ENCODE measurements at regions not wholly inside any gene's neighbourhood (a gene's known extent, or its start where the extent isn't known, plus 50 kb on each side); places are given as distances from the start of the nearest gene placed in this dataset.
A peak's percentile ranks its signal among the peaks of the same experiment; 100 is the strongest.

DNA sequence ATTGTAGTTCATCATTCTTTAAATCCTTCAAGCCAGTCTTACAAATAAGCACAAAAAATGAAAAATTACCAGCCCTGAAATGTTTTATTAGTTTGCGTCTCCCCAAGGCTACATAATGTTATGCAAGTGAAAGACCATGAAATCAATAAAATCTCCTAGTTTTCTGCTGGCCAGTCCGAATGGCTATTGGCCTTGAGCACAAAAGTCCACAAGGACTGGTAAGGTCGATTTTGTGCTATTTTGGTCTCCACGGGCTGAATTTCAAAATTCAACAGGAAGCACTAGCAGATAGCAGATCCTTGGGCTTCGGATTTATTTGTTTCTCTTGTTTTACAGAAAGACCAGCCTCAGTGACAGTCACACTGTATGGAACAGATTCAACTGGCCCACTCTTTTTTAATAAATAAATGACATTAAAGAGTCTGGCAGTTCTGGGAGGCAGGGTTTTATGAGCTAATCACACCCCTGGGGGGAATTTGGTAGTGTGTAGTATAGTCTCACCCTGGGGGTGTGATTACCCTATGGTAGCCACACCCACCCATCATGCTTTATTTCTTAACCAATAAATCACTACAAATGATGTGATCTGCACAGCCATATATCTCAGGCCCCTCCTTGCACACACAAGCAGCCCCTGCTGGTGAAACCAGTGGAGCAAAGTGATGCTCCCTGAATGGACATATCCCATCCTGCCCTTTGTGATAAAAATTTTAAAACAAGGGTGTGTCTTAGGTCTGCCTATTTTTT, 51.1 kb upstream of the TMEM33 start:
- H3K36me3 ChIP-seq (ENCODE audit: control insufficient read depth, insufficient read depth, low read length): no peaks in the 10 kb centered on the region

DNA sequence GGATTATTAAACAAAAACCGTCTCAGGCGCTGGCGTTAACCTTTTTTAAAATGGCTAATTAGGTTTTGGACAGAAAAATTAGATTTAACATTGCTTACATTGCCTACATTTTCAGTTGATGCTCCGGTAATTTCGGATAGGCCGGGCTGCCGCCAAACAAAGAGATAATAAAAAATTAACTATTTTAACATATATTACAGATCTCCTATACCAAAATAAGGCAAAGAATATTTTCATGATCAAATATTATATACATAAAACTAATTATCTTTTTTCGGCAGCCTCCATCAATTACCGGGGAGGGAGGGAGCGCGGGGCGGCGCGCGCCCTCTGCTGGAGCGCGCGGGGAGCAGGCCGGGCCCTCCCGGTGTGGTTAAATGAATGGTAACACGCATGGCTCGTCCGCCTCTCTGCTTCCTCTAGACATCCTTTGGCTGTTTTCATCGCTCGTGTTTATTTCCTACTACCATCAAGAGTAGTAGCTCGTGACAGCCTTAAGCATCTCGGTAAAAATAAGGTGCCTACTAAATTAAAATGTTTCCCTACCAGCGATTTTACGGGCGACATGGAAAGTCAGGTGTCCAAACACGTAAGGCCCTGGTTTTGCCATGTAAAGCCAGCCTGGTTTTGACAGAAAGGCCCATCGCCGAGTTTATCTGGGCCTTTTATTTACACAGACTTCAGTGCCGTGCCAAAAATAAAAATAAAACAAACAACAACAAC, 52.4 kb upstream of the TMEM33 start:
- H3K36me3 ChIP-seq (ENCODE audit: control insufficient read depth, insufficient read depth, low read length): no peaks in the 10 kb centered on the region
- peaks cover 100% of the 10 kb centered on the region for H3K27me3 ChIP-seq (ENCODE audit: control insufficient read depth, insufficient read depth, low read length)
- no peak overlapping the region for H3K27ac ChIP-seq (ENCODE audit: low read depth, low read length)
- H3K4me1 ChIP-seq (ENCODE audit: control insufficient read depth, insufficient read depth, low read length): peaks cover 26% of the 10 kb centered on the region
- H3K9me3 ChIP-seq (ENCODE audit: control insufficient read depth, insufficient read depth, low read depth, low read length): no peaks in the 10 kb centered on the region
- H3K9ac ChIP-seq (ENCODE audit: low read length): no peak overlapping the region
- peak overlapping the region; percentile 58 for H3K4me3 ChIP-seq (ENCODE audit: low read depth, low read length)

More for the DNA sequence above, 51.1 kb upstream of the TMEM33 start:
- Histone ChIP-seq H3K4me3 (ENCODE audit: low read depth, low read length) (no peak overlapping the region), H3K4me1 (ENCODE audit: control insufficient read depth, insufficient read depth, low read length) (peaks cover 13% of the 10 kb centered on the region), H3K9ac (ENCODE audit: low read length) (no peak overlapping the region), H3K27ac (ENCODE audit: low read depth, low read length) (no peak overlapping the region), H3K9me3 (ENCODE audit: control insufficient read depth, insufficient read depth, low read depth, low read length) (no peaks in the 10 kb centered on the region), H3K27me3 (ENCODE audit: control insufficient read depth, insufficient read depth, low read length) (peaks cover 88% of the 10 kb centered on the region)

DNA sequence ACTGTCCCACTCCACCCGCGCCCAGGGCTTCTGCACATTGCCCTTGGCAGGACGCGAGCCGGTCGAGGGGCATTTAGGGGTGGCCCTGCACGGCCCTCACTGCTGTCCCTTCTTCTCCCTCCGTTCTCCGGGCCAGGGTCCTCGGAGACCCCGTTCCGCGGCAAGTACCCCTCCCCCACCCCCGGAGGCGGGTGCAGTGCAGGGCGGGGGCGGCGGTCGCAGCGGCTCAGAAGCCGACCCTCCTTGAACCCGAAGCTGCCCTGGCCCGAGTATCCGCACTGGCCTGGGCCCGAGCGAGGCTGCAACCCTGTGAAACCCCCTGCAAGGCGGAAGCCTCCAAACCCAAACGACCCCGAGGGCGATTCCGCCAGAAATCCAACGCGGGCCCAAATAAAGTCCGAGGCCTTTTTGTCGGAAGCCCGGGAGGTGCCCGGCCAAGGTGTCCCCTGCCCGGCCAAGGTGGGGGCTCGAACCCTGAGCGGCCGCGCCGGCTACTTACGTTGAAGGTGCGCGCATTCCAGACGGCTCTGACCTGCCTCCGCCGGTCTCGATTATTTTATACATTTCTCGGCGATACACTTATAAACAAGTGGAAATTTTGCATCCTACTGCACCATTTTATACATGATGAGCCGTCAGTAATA, 53.1 kb upstream of the TMEM33 start:
- Histone ChIP-seq H3K27ac (ENCODE audit: low read depth, low read length) (no peak overlapping the region), H3K9ac (ENCODE audit: low read length) (no peak overlapping the region), H3K36me3 (ENCODE audit: control insufficient read depth, insufficient read depth, low read length) (no peaks in the 10 kb centered on the region), H3K4me1 (ENCODE audit: control insufficient read depth, insufficient read depth, low read length) (peaks cover 26% of the 10 kb centered on the region), H3K4me3 (ENCODE audit: low read depth, low read length) (peak overlapping the region; percentile 58), H3K9me3 (ENCODE audit: control insufficient read depth, insufficient read depth, low read depth, low read length) (no peaks in the 10 kb centered on the region), H3K27me3 (ENCODE audit: control insufficient read depth, insufficient read depth, low read length) (peaks cover 100% of the 10 kb centered on the region)

DNA sequence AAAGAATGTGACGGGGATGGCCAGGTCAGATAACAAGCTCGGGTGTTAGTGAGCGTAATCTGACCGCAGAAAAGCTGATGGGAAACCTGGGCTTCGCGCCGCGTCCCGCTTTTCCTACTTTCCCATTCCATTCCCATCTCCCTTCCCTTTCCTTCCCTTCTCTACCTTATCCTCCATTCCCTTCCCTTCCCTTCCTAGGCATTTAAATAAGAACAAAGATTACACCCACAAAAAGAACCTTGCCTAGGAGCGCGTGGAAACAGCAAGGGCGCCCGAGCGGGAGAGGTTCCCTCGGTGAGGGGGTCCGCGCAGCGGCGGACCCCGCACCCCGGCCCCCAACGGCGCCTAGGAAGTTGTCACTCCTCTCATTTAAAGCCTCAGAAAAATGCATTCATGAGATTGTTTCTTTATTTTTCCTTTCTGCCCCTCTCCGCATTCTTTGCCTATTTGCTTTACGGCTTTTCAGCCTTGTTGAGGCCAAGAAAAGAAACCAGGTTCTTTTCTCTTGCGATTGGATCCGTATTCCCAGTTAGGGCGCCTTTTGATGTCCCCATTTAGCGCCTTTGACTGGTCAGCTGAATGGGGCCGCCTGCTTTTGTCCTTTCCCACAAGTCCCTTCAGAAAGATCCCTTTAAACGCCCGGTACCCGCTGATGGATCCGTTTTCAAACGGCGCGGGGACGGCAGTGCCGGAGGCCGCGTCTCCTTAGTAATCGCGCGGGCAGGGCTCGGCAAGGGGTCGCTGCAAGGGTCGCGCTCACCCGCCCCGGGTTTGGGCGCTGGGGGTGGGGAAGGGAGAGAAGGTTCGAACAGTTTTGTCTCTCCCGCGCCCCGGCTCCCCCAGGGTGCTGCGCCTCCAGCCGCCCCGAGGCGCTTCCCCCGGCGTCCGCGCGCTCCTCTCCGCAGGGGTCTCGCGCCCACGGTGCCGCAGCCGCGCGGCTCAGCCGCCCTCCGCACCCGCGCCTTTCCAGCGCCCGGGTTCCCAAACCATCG, 54.1 kb upstream of the TMEM33 start:
- peak overlapping the region; percentile 58 for H3K4me3 ChIP-seq (ENCODE audit: low read depth, low read length)
- H3K27ac ChIP-seq (ENCODE audit: low read depth, low read length): no peak overlapping the region
- peaks cover 26% of the 10 kb centered on the region for H3K4me1 ChIP-seq (ENCODE audit: control insufficient read depth, insufficient read depth, low read length)
- H3K9ac ChIP-seq (ENCODE audit: low read length): no peak overlapping the region
- H3K27me3 ChIP-seq (ENCODE audit: control insufficient read depth, insufficient read depth, low read length): peaks cover 100% of the 10 kb centered on the region
- H3K9me3 ChIP-seq (ENCODE audit: control insufficient read depth, insufficient read depth, low read depth, low read length): no peaks in the 10 kb centered on the region
- no peaks in the 10 kb centered on the region for H3K36me3 ChIP-seq (ENCODE audit: control insufficient read depth, insufficient read depth, low read length)

DNA sequence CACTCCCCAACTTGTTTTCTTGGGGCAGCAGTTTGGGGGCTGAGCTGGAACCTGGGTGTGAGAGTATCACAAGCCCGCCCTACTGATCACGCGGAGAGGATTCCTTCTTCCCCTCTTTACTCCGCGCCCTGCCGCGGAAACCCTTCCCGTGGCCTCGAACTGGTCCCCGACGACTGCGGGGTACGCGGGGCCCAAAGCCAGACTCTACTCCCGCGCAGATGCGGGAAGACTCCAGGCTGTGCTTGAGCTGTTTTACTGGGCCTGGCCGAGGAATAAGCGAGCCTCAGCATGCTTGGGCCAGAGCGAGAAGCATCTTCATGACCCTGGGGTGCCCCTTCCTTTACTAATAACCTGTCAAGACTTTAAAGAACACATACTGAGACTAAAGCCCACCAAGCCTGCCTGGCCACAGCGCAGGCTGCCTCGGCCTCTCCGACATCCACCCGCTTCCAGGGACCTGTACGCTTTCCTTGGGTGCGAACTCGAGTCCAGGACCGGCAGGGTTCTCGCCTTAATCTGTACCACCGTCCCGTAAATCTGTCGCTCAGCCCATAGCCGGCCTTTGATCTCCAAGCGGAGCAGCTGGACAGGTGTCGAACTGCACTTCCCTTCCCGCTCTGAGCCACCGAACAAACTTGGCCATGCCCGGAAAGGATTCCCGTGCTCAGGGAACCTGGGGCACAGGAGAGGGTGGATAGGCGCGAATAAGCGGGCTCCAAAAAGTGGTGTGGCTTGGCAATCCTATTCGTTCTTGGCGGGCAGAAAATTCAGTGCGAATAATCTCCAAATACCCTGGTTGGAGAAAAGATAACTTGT, 55.0 kb upstream of the TMEM33 start:
- peaks cover 100% of the 10 kb centered on the region for H3K27me3 ChIP-seq (ENCODE audit: control insufficient read depth, insufficient read depth, low read length)

DNA sequence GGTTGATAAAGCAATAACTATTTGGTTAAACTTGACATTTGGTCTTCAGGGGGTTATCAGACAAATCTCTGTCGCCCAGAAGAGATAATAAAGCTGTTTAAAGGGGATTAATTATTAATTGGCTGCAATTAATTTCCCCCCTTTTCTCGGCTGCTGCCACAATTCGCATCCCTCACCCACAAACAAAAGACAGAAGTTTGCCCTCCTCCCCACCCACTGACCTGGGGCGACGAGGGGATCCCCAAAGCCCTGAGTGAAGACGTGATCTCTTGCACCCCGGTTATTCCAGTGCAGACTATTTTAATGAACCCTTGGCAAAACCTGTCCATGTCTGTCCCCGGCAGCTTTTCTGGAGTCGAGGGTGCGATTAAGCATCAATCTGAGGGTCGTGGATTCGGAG, 55.7 kb upstream of the TMEM33 start:
- H3K4me1 ChIP-seq (ENCODE audit: control insufficient read depth, insufficient read depth, low read length): peaks cover 26% of the 10 kb centered on the region
- no peaks in the 10 kb centered on the region for H3K9me3 ChIP-seq (ENCODE audit: control insufficient read depth, insufficient read depth, low read depth, low read length)
- H3K27me3 ChIP-seq (ENCODE audit: control insufficient read depth, insufficient read depth, low read length): peaks cover 100% of the 10 kb centered on the region
- no peak overlapping the region for H3K4me3 ChIP-seq (ENCODE audit: low read depth, low read length)
- H3K27ac ChIP-seq (ENCODE audit: low read depth, low read length): no peak overlapping the region
- no peak overlapping the region for H3K9ac ChIP-seq (ENCODE audit: low read length)
- no peaks in the 10 kb centered on the region for H3K36me3 ChIP-seq (ENCODE audit: control insufficient read depth, insufficient read depth, low read length)

More for the DNA sequence above, 55.0 kb upstream of the TMEM33 start:
- H3K36me3 ChIP-seq (ENCODE audit: control insufficient read depth, insufficient read depth, low read length): no peaks in the 10 kb centered on the region
- H3K9ac ChIP-seq (ENCODE audit: low read length): no peak overlapping the region
- no peaks in the 10 kb centered on the region for H3K9me3 ChIP-seq (ENCODE audit: control insufficient read depth, insufficient read depth, low read depth, low read length)
- peak overlapping the region; percentile 58 for H3K4me3 ChIP-seq (ENCODE audit: low read depth, low read length)
- no peak overlapping the region for H3K27ac ChIP-seq (ENCODE audit: low read depth, low read length)
- H3K4me1 ChIP-seq (ENCODE audit: control insufficient read depth, insufficient read depth, low read length): peaks cover 26% of the 10 kb centered on the region

DNA sequence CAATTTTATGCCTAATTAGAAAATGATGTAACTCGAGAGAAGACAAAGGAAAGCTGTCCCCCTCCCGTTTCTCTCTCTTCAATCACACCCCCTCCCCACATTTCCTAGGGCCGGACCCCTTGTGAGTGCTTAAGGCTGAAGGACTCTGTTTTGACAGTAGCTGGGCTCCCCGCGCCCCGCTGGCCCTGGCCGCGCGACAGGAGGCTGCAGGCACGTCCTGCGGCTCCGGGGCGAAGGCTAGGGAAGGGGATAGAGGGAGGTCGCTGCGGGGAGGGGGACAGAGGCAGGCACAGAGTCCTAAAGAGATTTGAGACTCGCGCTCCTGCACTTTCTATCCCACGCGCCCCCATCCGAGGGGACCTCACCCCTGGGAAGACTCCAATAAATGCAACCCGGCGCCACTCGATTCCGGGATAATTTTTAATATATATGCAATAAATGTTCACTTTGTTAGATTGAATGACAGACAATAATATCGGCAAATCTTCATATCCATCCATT, 56.2 kb upstream of the TMEM33 start:
- H3K9ac ChIP-seq (ENCODE audit: low read length): no peak overlapping the region
- peaks cover 100% of the 10 kb centered on the region for H3K27me3 ChIP-seq (ENCODE audit: control insufficient read depth, insufficient read depth, low read length)
- no peak overlapping the region for H3K27ac ChIP-seq (ENCODE audit: low read depth, low read length)
- no peaks in the 10 kb centered on the region for H3K9me3 ChIP-seq (ENCODE audit: control insufficient read depth, insufficient read depth, low read depth, low read length)
- peak overlapping the region; percentile 45 for H3K4me3 ChIP-seq (ENCODE audit: low read depth, low read length)
- H3K36me3 ChIP-seq (ENCODE audit: control insufficient read depth, insufficient read depth, low read length): no peaks in the 10 kb centered on the region
- H3K4me1 ChIP-seq (ENCODE audit: control insufficient read depth, insufficient read depth, low read length): peaks cover 26% of the 10 kb centered on the region

DNA sequence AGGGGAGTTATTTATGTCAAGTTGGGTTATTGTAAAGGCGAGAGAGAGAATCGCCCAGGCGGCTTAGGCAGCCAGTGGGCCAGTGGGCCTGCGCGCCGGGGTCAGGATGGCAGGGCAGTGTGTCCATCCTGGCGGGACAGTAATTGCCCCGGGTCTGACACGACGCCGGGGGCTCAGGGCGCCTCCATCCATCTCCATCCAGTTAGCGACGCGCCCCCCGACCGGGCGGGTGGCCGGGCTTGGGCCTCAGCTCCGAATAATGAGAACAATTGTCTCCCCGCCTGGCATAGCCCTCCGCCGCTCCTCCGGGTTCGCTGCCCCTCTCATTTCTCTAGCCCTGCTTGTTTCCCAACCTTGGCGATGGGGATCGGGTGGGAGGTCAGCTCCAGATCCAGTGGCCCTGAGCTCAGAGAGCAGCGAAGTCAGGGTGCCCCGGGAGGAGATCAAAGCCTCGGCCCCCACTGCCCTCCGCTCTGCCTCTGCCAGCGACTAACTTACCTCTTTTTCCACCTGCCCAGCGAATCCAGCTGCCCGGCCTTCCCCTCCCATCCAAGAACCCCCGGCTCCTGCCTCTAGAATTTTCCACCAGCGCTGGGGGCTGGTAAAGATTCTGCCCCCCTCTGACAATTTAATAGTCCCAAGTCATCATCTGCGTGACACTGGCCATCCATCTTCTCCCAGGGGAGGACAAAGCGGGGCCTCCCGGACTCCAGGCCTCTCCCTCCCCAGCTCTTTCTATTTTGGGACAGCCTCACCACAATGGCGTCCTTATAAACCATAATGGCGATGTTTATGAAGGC, 56.9 kb upstream of the TMEM33 start:
- Histone ChIP-seq H3K4me3 (ENCODE audit: low read depth, low read length) (peak overlapping the region; percentile 45), H3K36me3 (ENCODE audit: control insufficient read depth, insufficient read depth, low read length) (no peaks in the 10 kb centered on the region), H3K27ac (ENCODE audit: low read depth, low read length) (no peak overlapping the region), H3K27me3 (ENCODE audit: control insufficient read depth, insufficient read depth, low read length) (peaks cover 100% of the 10 kb centered on the region), H3K9me3 (ENCODE audit: control insufficient read depth, insufficient read depth, low read depth, low read length) (no peaks in the 10 kb centered on the region), H3K9ac (ENCODE audit: low read length) (no peak overlapping the region), H3K4me1 (ENCODE audit: control insufficient read depth, insufficient read depth, low read length) (peaks cover 30% of the 10 kb centered on the region)

DNA sequence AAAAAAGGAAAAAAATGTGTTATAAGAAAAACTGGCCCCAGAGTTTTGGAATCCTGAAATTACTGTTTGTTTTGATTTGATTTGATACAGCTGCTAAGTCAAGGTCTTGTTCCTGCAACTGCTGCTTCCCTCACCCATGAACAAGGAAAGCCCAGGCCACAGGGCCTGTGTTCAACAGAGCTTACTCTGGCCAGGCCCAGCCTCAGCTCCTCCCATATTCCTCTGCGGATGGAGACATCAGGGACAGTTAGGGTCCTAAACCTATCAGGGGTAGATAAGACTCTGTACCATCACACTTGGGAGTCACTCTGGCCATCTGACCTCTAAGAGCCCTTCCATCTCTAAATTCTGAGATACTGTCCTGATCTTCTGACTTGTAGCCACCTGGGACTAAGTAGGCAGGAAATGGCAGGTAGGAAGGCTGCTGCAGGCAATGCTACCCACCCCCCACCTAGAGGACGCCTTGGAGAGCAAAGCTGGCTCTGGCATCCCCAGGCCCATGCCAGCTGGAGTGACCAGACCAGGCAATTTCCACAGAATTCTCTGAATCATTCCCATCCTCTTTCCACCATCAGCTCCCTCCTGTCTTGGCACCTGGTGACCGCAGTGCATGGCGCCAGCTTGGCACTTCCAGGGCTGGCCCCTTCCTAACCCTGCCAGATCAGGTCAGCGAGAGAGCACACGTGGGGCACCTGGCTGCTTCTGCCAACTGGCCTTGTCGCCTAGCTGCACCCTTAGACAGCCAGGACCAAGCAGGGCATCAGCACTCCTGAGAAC, 58.0 kb upstream of the TMEM33 start:
- no peak overlapping the region for H3K4me3 ChIP-seq (ENCODE audit: low read depth, low read length)
- no peaks in the 10 kb centered on the region for H3K36me3 ChIP-seq (ENCODE audit: control insufficient read depth, insufficient read depth, low read length)
- no peak overlapping the region for H3K9ac ChIP-seq (ENCODE audit: low read length)
- H3K9me3 ChIP-seq (ENCODE audit: control insufficient read depth, insufficient read depth, low read depth, low read length): no peaks in the 10 kb centered on the region
- peaks cover 100% of the 10 kb centered on the region for H3K27me3 ChIP-seq (ENCODE audit: control insufficient read depth, insufficient read depth, low read length)
- no peak overlapping the region for H3K27ac ChIP-seq (ENCODE audit: low read depth, low read length)
- peaks cover 38% of the 10 kb centered on the region for H3K4me1 ChIP-seq (ENCODE audit: control insufficient read depth, insufficient read depth, low read length)

All from HUES6 (cell line).